ENCODE measurements at regions not wholly inside any gene's neighbourhood (a gene's known extent, or its start where the extent isn't known, plus 50 kb on each side); places are given as distances from the start of the nearest gene placed in this dataset.

GRCh38 chrX:27057883-27058282 is 405.3 kb downstream of the PPP4R3C start:
- Histone ChIP-seq H3K36me3 (ENCODE audit: low read depth, low read length) (no peaks in the 10 kb centered on the region), H3K79me2 (ENCODE audit: low read length) (no peaks in the 10 kb centered on the region), H3F3A (ENCODE audit: low read length, unreplicated experiment) (no peaks in the 10 kb centered on the region), H4K20me1 (ENCODE audit: low read length) (no peaks in the 10 kb centered on the region), H3K4me3 (ENCODE audit: low read length) (no peak overlapping the region), H3K4me2 (ENCODE audit: low read length) (no peak overlapping the region), H3K9ac (ENCODE audit: low read length) (no peak overlapping the region), H3K4me1 (ENCODE audit: insufficient read depth, low read length) (no peaks in the 10 kb centered on the region), H3K9me2 (replicated peaks; ENCODE audit: low read length) (no peaks in the 10 kb centered on the region), H2AFZ (ENCODE audit: low read length) (no peak overlapping the region), H3K9me3 (ENCODE audit: low read length) (no peaks in the 10 kb centered on the region), H3K27me3 (ENCODE audit: low read length) (no peaks in the 10 kb centered on the region), H3K27ac (ENCODE audit: low read length) (no peak overlapping the region)
- ChIA-PET POLR2A (ENCODE audit: unreplicated experiment) (no interaction called here), CTCF (no interaction called here)
- intact Hi-C loops (cut with micrococcal nuclease), result no loop called here
- BruUV-seq (replicated peaks), result no TSS peak
- DNase-seq, result no peak
- TF ChIP-seq CTCF (conservative IDR thresholded peaks at IDR 0.05; ENCODE audit: low read depth, low read length) (no peak), EZH2 (IDR thresholded peaks at IDR 0.05; ENCODE audit: low read length, unreplicated experiment) (no peak), EZH2phosphoT487 (IDR thresholded peaks at IDR 0.05; ENCODE audit: borderline replicate concordance, low read length) (no peak)
- ATAC-seq, result no peak

- Histone ChIP-seq H3K4me2 (ENCODE audit: low read length) (no peak overlapping the region), H3K36me3 (ENCODE audit: low read depth, low read length) (no peaks in the 10 kb centered on the region), H3K9me2 (replicated peaks; ENCODE audit: low read length) (no peaks in the 10 kb centered on the region), H4K20me1 (ENCODE audit: low read length) (no peaks in the 10 kb centered on the region), H3F3A (ENCODE audit: low read length, unreplicated experiment) (no peaks in the 10 kb centered on the region), H3K9ac (ENCODE audit: low read length) (no peak overlapping the region), H3K27me3 (ENCODE audit: low read length) (no peaks in the 10 kb centered on the region), H3K79me2 (ENCODE audit: low read length) (no peaks in the 10 kb centered on the region), H3K4me3 (ENCODE audit: low read length) (no peak overlapping the region), H3K27ac (ENCODE audit: low read length) (no peak overlapping the region), H2AFZ (ENCODE audit: low read length) (no peak overlapping the region), H3K4me1 (ENCODE audit: insufficient read depth, low read length) (no peaks in the 10 kb centered on the region), H3K9me3 (ENCODE audit: low read length) (no peaks in the 10 kb centered on the region)
- ChIA-PET POLR2A (ENCODE audit: unreplicated experiment) (no interaction called here), CTCF (no interaction called here)
- TF ChIP-seq EZH2phosphoT487 (IDR thresholded peaks at IDR 0.05; ENCODE audit: borderline replicate concordance, low read length), result no peak
- TF ChIP-seq CTCF (conservative IDR thresholded peaks at IDR 0.05; ENCODE audit: low read depth, low read length), result no peak
- DNase-seq (no peak), ATAC-seq (no peak)
- BruUV-seq (replicated peaks), result no TSS peak
- intact Hi-C loops (cut with micrococcal nuclease), result no loop called here
Measured at GRCh38 chrX:27039332-27039731, 423.8 kb downstream of the PPP4R3C start.

GRCh38 chrX:27008486-27008885 is 454.7 kb downstream of the PPP4R3C start:
- intact Hi-C loops (cut with micrococcal nuclease), result no loop called here
- no TSS peak for BruUV-seq (replicated peaks)

More at GRCh38 chrX:27008486-27008885, 454.7 kb downstream of the PPP4R3C start:
- Histone ChIP-seq H3K4me3 (ENCODE audit: low read length) (no peak overlapping the region), H3K9me2 (replicated peaks; ENCODE audit: low read length) (no peaks in the 10 kb centered on the region), H3K36me3 (ENCODE audit: low read depth, low read length) (no peaks in the 10 kb centered on the region), H3K9me3 (ENCODE audit: low read length) (no peaks in the 10 kb centered on the region), H2AFZ (ENCODE audit: low read length) (no peak overlapping the region), H4K20me1 (ENCODE audit: low read length) (no peaks in the 10 kb centered on the region), H3F3A (ENCODE audit: low read length, unreplicated experiment) (no peaks in the 10 kb centered on the region), H3K4me1 (ENCODE audit: insufficient read depth, low read length) (no peaks in the 10 kb centered on the region), H3K4me2 (ENCODE audit: low read length) (no peak overlapping the region), H3K27me3 (ENCODE audit: low read length) (no peaks in the 10 kb centered on the region), H3K9ac (ENCODE audit: low read length) (no peak overlapping the region), H3K27ac (ENCODE audit: low read length) (no peak overlapping the region), H3K79me2 (ENCODE audit: low read length) (no peaks in the 10 kb centered on the region)
- DNase-seq, result no peak
- POLR2A ChIA-PET (ENCODE audit: unreplicated experiment), result no interaction called here
- TF ChIP-seq CTCF (conservative IDR thresholded peaks at IDR 0.05; ENCODE audit: low read depth, low read length), result no peak
- TF ChIP-seq EZH2 (IDR thresholded peaks at IDR 0.05; ENCODE audit: low read length, unreplicated experiment), result no peak
- no peak for TF ChIP-seq EZH2phosphoT487 (IDR thresholded peaks at IDR 0.05; ENCODE audit: borderline replicate concordance, low read length)
- no peak for ATAC-seq
- CTCF ChIA-PET, result no interaction called here

Measured in PC-3 (cell line).